Osteoblast (primary cell): ENCODE measurements at regions not wholly inside any gene's neighbourhood (a gene's known extent, or its start where the extent isn't known, plus 50 kb on each side); places are given as distances from the start of the nearest gene placed in this dataset.

ENCODE experiments used
- DNase-seq: peaks from one replicate; pipeline ENCODE4 v3.0.0; 2011; ENCODE audit warnings: low spot score, mixed read lengths; ENCODE audit not compliant: insufficient read length; ENCODE audit errors: missing footprints
- H2AFZ ChIP-seq: 2 replicates; pipeline ENCODE4 v1.6.0; 2011; ENCODE audit warnings: mild to moderate bottlenecking, low read length
- H3K27ac ChIP-seq: 2 replicates; pipeline ENCODE4 v1.5.1; 2011; ENCODE audit warnings: mild to moderate bottlenecking, low read depth, low read length, moderate library complexity
- H3K27me3 ChIP-seq: 2 replicates; pipeline ENCODE4 v1.6.0; 2012; ENCODE audit warnings: mild to moderate bottlenecking, control low read depth, inconsistent platforms, low read length, moderate library complexity; ENCODE audit not compliant: insufficient read depth
- H3K36me3 ChIP-seq: 2 replicates; pipeline ENCODE4 v1.5.1; 2011; ENCODE audit warnings: mild to moderate bottlenecking, low read length, control low read depth, moderate library complexity; ENCODE audit not compliant: insufficient read depth
- H3K4me1 ChIP-seq: 2 replicates; pipeline ENCODE4 v1.5.1; 2011; ENCODE audit warnings: mild to moderate bottlenecking, low read length, control low read depth, moderate library complexity; ENCODE audit not compliant: insufficient read depth
- H3K4me2 ChIP-seq: 2 replicates; pipeline ENCODE4 v1.6.0; 2011; ENCODE audit warnings: mild to moderate bottlenecking, low read length; ENCODE audit not compliant: insufficient read depth
- H3K4me3 ChIP-seq: fragments of 200-600 bp; sonication (generic); 3 replicates; pipeline ENCODE4 v1.5.1; 2012; ENCODE audit warnings: mild to moderate bottlenecking, low read length, inconsistent platforms; ENCODE audit not compliant: insufficient read depth
- H3K79me2 ChIP-seq: 2 replicates; pipeline ENCODE4 v1.6.0; 2012; ENCODE audit warnings: mild to moderate bottlenecking, low read length, control low read depth, inconsistent platforms; ENCODE audit not compliant: insufficient read depth
- H3K9me3 ChIP-seq: 2 replicates; pipeline ENCODE4 v1.5.1; 2011; ENCODE audit warnings: low read depth, low read length, control low read depth
- H4K20me1 ChIP-seq: 2 replicates; pipeline ENCODE4 v1.6.0; 2012; ENCODE audit warnings: mild to moderate bottlenecking, low read length, control low read depth; ENCODE audit not compliant: insufficient read depth
- CTCF ChIP-seq: IDR thresholded peaks from 2 replicates; pipeline ENCODE4 v1.5.1; 2011; ENCODE audit warnings: mild to moderate bottlenecking, low read depth, low read length, moderate library complexity; ENCODE audit errors: extremely low read depth

GRCh38 chr2:107729440-107729839 lies 97.3 kb upstream of the RGPD4 start:
- no peak overlapping the region for H3K4me3 ChIP-seq
- H3K27ac ChIP-seq = no peak overlapping the region
- H3K4me2 ChIP-seq = no peak overlapping the region
- no peak for TF ChIP-seq CTCF
- no peaks in the 10 kb centered on the region for H3K36me3 ChIP-seq
- H3K79me2 ChIP-seq = no peaks in the 10 kb centered on the region
- H3K27me3 ChIP-seq = no peaks in the 10 kb centered on the region
- H4K20me1 ChIP-seq = no peaks in the 10 kb centered on the region
- DNase-seq = no peak
- H2AFZ ChIP-seq = no peak overlapping the region
- no peaks in the 10 kb centered on the region for H3K9me3 ChIP-seq
- no peaks in the 10 kb centered on the region for H3K4me1 ChIP-seq

- Histone ChIP-seq H2AFZ (no peak overlapping the region), H3K9me3 (no peaks in the 10 kb centered on the region), H3K4me2 (no peak overlapping the region), H3K27ac (no peak overlapping the region), H4K20me1 (no peaks in the 10 kb centered on the region), H3K27me3 (no peaks in the 10 kb centered on the region), H3K36me3 (no peaks in the 10 kb centered on the region), H3K79me2 (no peaks in the 10 kb centered on the region), H3K4me3 (no peak overlapping the region), H3K4me1 (no peaks in the 10 kb centered on the region)
- no peak for DNase-seq
- TF ChIP-seq CTCF = no peak
These were observed 95.8 kb upstream of the RGPD4 start for GRCh38 chr2:107730898-107731297.

GRCh38 chr2:107731435-107731834 lies 95.3 kb upstream of the RGPD4 start:
- Histone ChIP-seq H3K27ac (no peak overlapping the region), H3K4me2 (no peak overlapping the region), H3K4me1 (no peaks in the 10 kb centered on the region), H3K27me3 (no peaks in the 10 kb centered on the region), H4K20me1 (no peaks in the 10 kb centered on the region), H3K9me3 (no peaks in the 10 kb centered on the region), H3K36me3 (no peaks in the 10 kb centered on the region), H3K4me3 (no peak overlapping the region), H2AFZ (no peak overlapping the region), H3K79me2 (no peaks in the 10 kb centered on the region)
- no peak for TF ChIP-seq CTCF
- DNase-seq = no peak

GRCh38 chr2:107735201-107735600 lies 91.5 kb upstream of the RGPD4 start:
- H3K9me3 ChIP-seq = no peaks in the 10 kb centered on the region
- TF ChIP-seq CTCF = no peak
- H4K20me1 ChIP-seq = no peaks in the 10 kb centered on the region
- H3K36me3 ChIP-seq = no peaks in the 10 kb centered on the region
- H3K4me1 ChIP-seq = no peaks in the 10 kb centered on the region
- no peak overlapping the region for H3K27ac ChIP-seq
- no peak overlapping the region for H3K4me3 ChIP-seq
- H3K4me2 ChIP-seq = no peak overlapping the region
- H2AFZ ChIP-seq = no peak overlapping the region
- DNase-seq = no peak
- no peaks in the 10 kb centered on the region for H3K27me3 ChIP-seq
- no peaks in the 10 kb centered on the region for H3K79me2 ChIP-seq
